PC-3 (cell line): ENCODE measurements at regions not wholly inside any gene's neighbourhood (a gene's known extent, or its start where the extent isn't known, plus 50 kb on each side); places are given as distances from the start of the nearest gene placed in this dataset.

ENCODE experiments used
- ATAC-seq: fragments of 200-7000 bp; cut with Tn5 transposase; 2 replicates; pipeline ENCODE4 v1.9.1; 2020; ENCODE audit warnings: mild to moderate bottlenecking, moderate library complexity
- BruUV-seq: library from RNA; stranded (reverse); fragments of 400-500 nt; replicated peaks from 2 replicates; lab custom pipeline; 2021; lab: Mats Ljungman, UMichigan
- CTCF ChIA-PET: fragments of 300-600 bp; sonication (Branson Sonifier 250); formaldehyde crosslinking; loops from one replicate; lab custom pipeline; 2022; ENCODE audit warnings: antibody characterized with exemption; lab: Charles Lee
- POLR2A ChIA-PET: fragments of 300-600 bp; sonication (Branson Sonifier 250); formaldehyde crosslinking; loops from one replicate; lab custom pipeline; 2022; ENCODE audit warnings: antibody characterized with exemption; ENCODE audit not compliant: unreplicated experiment; lab: Charles Lee
- DNase-seq: peaks from one replicate; pipeline ENCODE4 v3.0.0-alpha.2; 2015
- H2AFZ ChIP-seq: fragments of 300-600 bp; sonication (generic); 2 replicates; pipeline ENCODE4 v1.6.0; 2016; ENCODE audit warnings: antibody characterized with exemption, low read length
- H3F3A ChIP-seq: fragments of 300-600 bp; sonication (generic); one replicate; pipeline ENCODE4 v1.6.0; 2017; ENCODE audit warnings: antibody characterized with exemption, low read length, control low read depth, mild to moderate bottlenecking; ENCODE audit not compliant: unreplicated experiment
- H3K27ac ChIP-seq: fragments of 300-600 bp; sonication (generic); 2 replicates; pipeline ENCODE4 v1.5.1; 2016; ENCODE audit warnings: mild to moderate bottlenecking, low read length
- H3K27me3 ChIP-seq: fragments of 300-600 bp; sonication (generic); 2 replicates; pipeline ENCODE4 v1.6.1; 2016; ENCODE audit warnings: low read length, mixed read lengths
- H3K36me3 ChIP-seq: fragments of 300-600 bp; sonication (generic); 2 replicates; pipeline ENCODE4 v1.6.1; 2016; ENCODE audit warnings: low read depth, mixed run types, low read length, mixed read lengths
- H3K4me1 ChIP-seq: fragments of 300-600 bp; sonication (generic); 2 replicates; pipeline ENCODE4 v1.5.1; 2016; ENCODE audit warnings: low read length; ENCODE audit not compliant: insufficient read depth
- H3K4me2 ChIP-seq: fragments of 300-600 bp; sonication (generic); 2 replicates; pipeline ENCODE4 v1.6.0; 2016; ENCODE audit warnings: low read length
- H3K4me3 ChIP-seq: fragments of 300-600 bp; sonication (generic); 2 replicates; pipeline ENCODE4 v1.5.1; 2016; ENCODE audit warnings: mild to moderate bottlenecking, low read length, mixed read lengths
- H3K79me2 ChIP-seq: fragments of 300-600 bp; sonication (generic); 2 replicates; pipeline ENCODE4 v1.6.1; 2017; ENCODE audit warnings: low read length, mixed read lengths
- H3K9ac ChIP-seq: fragments of 300-600 bp; sonication (generic); 2 replicates; pipeline ENCODE4 v1.6.0; 2016; ENCODE audit warnings: mild to moderate bottlenecking, low read length
- H3K9me2 ChIP-seq: fragments of 300-600 bp; sonication (generic); replicated peaks from 2 replicates; pipeline ENCODE4 v1.6.1; 2016; ENCODE audit warnings: mixed run types, low read length, mixed read lengths
- H3K9me3 ChIP-seq: fragments of 300-600 bp; sonication (generic); 2 replicates; pipeline ENCODE4 v1.6.1; 2016; ENCODE audit warnings: low read length, mixed read lengths
- H4K20me1 ChIP-seq: fragments of 300-600 bp; sonication (generic); 2 replicates; pipeline ENCODE4 v1.6.1; 2016; ENCODE audit warnings: low read length, mixed read lengths
- CTCF ChIP-seq: fragments of 300-600 bp; sonication (generic); conservative IDR thresholded peaks from 2 replicates; pipeline ENCODE4 v1.5.1; 2017; ENCODE audit warnings: antibody characterized with exemption, low read depth, mild to moderate bottlenecking, low read length
- EZH2 ChIP-seq: fragments of 300-600 bp; sonication (generic); IDR thresholded peaks from one replicate; pipeline ENCODE4 v1.6.1; 2017; ENCODE audit warnings: antibody characterized with exemption, mild to moderate bottlenecking, low read length; ENCODE audit not compliant: unreplicated experiment
- EZH2phosphoT487 ChIP-seq: fragments of 300-600 bp; sonication (generic); IDR thresholded peaks from 2 replicates; pipeline ENCODE4 v1.6.1; 2018; ENCODE audit warnings: mild to moderate bottlenecking, antibody characterized with exemption, low read length, borderline replicate concordance
- intact Hi-C: fragments of 100-400 bp; cut with micrococcal nuclease; formaldehyde crosslinking; loops from 2 replicates; pipeline ENCODE4 v1.9.0; 2023

GRCh38 chr21:37983336-37984095, 67.3 kb upstream of the KCNJ6 start:
- no peaks in the 10 kb centered on the region for H4K20me1 ChIP-seq
- intact Hi-C loops: no loop called here
- no peak overlapping the region for H2AFZ ChIP-seq
- no peaks in the 10 kb centered on the region for H3K9me3 ChIP-seq
- peak overlapping the region; percentile 94 for H3K27ac ChIP-seq
- no peaks in the 10 kb centered on the region for H3K79me2 ChIP-seq
- no peaks in the 10 kb centered on the region for H3K27me3 ChIP-seq
- no peaks in the 10 kb centered on the region for H3K9me2 ChIP-seq
- peaks cover 44% of the 10 kb centered on the region for H3K4me1 ChIP-seq
- H3F3A ChIP-seq: no peaks in the 10 kb centered on the region
- CTCF ChIA-PET: no interaction called here
- no peaks in the 10 kb centered on the region for H3K36me3 ChIP-seq
- DNase-seq: peak; percentile 93
- H3K4me2 ChIP-seq: peak overlapping the region; percentile 21
- H3K4me3 ChIP-seq: no peak overlapping the region
- TF ChIP-seq EZH2 (no peak), EZH2phosphoT487 (no peak), CTCF (no peak)
- BruUV-seq: no TSS peak
- POLR2A ChIA-PET: no interaction called here
- ATAC-seq: peak; percentile 35
- peak overlapping the region; percentile 79 for H3K9ac ChIP-seq

GRCh38 chr21:37984416-37984815, 68.2 kb upstream of the KCNJ6 start:
- intact Hi-C loops: no loop called here
- no TSS peak for BruUV-seq
- Histone ChIP-seq H3K36me3 (no peaks in the 10 kb centered on the region), H3K4me3 (no peak overlapping the region), H4K20me1 (no peaks in the 10 kb centered on the region), H3K9me3 (no peaks in the 10 kb centered on the region), H3K4me1 (peaks cover 44% of the 10 kb centered on the region), H3K9ac (peak overlapping the region; percentile 79), H3K27me3 (no peaks in the 10 kb centered on the region), H3K4me2 (peak overlapping the region; percentile 27), H3F3A (no peaks in the 10 kb centered on the region), H3K27ac (peak overlapping the region; percentile 94), H3K79me2 (no peaks in the 10 kb centered on the region), H2AFZ (no peak overlapping the region), H3K9me2 (no peaks in the 10 kb centered on the region)
- CTCF ChIA-PET: no interaction called here
- TF ChIP-seq EZH2phosphoT487 (no peak), EZH2 (no peak), CTCF (no peak)
- POLR2A ChIA-PET: no interaction called here
- DNase-seq (peak; percentile 71), ATAC-seq (no peak)

GRCh38 chr21:37986000-37986399, 69.7 kb upstream of the KCNJ6 start:
- H3K4me2 ChIP-seq: peak overlapping the region; percentile 37; the same call in 1 of the 2 replicates
- no peaks in the 10 kb centered on the region for H3K79me2 ChIP-seq
- no peaks in the 10 kb centered on the region for H3F3A ChIP-seq
- H3K9me2 ChIP-seq: no peaks in the 10 kb centered on the region
- no peaks in the 10 kb centered on the region for H4K20me1 ChIP-seq
- H3K9me3 ChIP-seq: no peaks in the 10 kb centered on the region
- no peaks in the 10 kb centered on the region for H3K27me3 ChIP-seq
- H3K27ac ChIP-seq: peak overlapping the region; percentile 80
- TF ChIP-seq CTCF (no peak), EZH2 (no peak), EZH2phosphoT487 (no peak)
- POLR2A ChIA-PET: no interaction called here
- CTCF ChIA-PET: no interaction called here
- H3K4me1 ChIP-seq: peaks cover 44% of the 10 kb centered on the region
- DNase-seq (no peak), ATAC-seq (no peak)
- H3K4me3 ChIP-seq: no peak overlapping the region
- peak overlapping the region; percentile 48 for H3K9ac ChIP-seq
- no TSS peak for BruUV-seq
- no peak overlapping the region for H2AFZ ChIP-seq
- intact Hi-C loops: no loop called here
- no peaks in the 10 kb centered on the region for H3K36me3 ChIP-seq
